GM19239 (cell line): ENCODE measurements at regions not wholly inside any gene's neighbourhood (a gene's known extent, or its start where the extent isn't known, plus 50 kb on each side); places are given as distances from the start of the nearest gene placed in this dataset.
"Not testable (repeated sequence)": the region's sequence is repeated elsewhere in the genome, so short reads cannot be mapped to it uniquely, and the experiment has no call there.

ENCODE experiments used
- DNase-seq: peaks from one replicate; pipeline ENCODE4 v3.0.0; 2011; ENCODE audit warnings: low spot score; ENCODE audit not compliant: insufficient read length
- FAIRE-seq: peaks from 2 replicates; lab custom pipeline; 2011; peaks lifted over from hg19 to GRCh38; lab: Jason Lieb, UNC

DNA sequence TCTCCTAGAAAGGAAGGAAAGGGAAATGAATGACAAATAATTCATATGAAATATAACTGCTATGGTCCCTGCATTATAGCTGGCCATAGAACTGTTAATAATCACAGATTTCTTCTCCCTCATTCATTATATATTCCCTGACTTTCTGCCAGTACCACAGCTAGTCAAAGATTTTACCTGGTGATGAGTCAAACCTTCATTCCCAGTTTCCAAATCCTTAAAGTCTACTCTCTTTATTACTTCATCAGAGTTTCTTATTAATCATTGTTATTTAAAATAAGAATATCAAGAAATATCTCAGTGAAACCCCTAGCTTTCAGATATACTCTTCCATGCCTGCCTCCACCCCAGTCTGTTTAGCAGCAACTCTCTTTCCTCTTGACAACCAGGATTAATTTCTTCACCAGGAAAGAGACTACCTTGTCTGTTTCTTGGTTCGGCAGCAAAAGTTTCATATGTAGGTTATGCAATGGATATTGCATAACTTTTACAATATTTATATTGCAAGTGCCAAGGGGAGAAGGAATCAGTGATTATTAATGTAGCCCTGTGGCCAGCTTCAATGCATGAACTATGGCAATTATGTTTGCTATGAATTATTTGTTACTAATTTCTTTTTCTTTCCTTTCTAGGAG is 533.8 kb downstream of the FBXO15 start:
- FAIRE-seq = no peak
- DNase-seq = no peak

DNA sequence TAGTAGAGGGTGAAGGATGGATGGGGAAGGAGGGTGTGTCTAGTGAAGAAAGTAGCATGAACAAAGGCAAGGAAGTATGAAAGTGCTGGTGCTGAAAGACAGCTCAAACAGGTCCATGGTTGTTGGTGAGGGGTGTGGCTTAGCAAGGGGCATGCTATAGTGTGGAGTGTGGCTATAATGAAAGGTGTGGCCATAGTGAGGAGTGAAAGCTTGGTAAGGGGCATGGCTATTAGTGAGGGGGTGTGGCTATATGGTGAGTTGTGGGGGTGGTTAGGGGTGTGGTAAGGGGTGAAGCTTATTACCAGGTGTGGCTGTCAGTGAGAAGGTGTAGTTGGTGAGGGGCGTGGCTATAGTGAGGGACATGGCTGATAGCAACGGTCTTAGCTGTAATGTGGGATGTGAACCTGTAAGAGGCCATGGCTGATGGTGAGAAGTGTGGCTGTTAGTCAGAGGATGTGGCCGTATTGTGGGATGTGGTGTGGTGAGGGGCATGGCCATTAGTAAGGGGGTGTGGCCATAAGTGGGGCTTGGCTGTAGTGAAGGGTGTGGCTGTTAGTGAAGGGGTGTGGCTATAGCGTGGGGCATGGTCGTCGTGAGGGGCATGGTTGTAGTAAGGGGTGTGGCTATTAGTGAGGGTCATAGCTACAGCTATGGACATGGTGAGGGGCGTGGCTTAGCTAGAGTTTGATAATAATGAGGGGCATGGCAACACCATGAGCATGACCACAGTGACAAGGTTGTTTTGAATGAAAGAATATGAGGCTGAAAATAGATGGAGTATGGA is 549.6 kb downstream of the FBXO15 start:
- FAIRE-seq (no peak), DNase-seq (no peak)

DNA sequence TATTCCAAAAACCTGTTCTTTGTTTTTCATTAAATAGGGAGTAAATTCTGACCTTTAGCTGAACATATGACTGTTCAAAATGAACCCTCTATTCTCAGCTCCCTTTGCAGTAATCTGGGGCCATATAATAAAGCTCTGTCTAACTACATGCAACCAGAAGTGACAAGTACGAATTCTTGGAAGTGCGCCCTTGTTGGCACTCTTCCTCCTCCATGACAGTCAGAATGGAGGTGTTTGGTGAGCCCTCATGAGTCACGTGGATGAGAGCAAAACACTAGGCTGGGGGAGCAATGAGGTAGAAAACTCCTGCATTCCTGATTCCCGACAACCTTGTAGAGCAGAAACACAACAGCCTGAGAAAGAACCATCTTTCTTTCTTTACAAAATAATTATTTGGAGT is 552.9 kb downstream of the FBXO15 start:
- DNase-seq (no peak), FAIRE-seq (no peak)

DNA sequence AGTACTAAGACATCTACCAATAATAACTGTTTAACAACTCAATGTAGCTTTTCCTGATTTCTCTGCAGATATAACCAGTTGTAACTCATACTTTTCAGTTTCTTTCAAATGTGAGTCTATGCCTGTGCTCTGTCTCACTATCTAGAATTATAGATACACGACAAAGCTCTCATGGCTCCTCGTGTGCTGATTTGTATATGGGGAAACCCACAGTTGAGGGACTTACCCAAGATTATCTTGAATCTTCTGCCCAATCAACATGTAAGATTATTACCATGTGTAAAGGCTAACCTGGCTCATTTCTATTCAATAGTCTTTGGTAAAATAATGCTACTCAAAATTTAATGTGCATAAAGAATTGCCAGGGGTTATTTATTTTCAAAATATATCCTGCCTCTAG is 554.4 kb downstream of the FBXO15 start:
- FAIRE-seq (no peak), DNase-seq (no peak)

DNA sequence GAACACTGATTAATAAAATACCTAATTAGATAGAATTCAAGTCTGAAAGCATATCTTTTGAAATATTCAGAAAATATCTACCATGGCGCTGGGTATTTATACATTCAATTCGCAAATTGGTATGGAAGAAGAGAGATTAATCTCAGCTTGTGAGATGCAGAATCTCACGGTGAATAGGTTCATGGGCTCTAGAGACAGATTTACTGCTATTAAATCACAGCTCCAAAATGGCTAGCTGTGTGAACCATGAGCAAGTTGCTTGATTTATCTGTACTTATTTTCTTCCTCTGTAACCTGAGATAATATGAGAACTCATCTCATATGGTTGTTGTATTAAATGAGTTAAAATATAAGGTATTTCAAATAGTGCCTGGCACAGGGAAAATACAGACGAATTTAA is 556.7 kb downstream of the FBXO15 start:
- FAIRE-seq (no peak), DNase-seq (no peak)

DNA sequence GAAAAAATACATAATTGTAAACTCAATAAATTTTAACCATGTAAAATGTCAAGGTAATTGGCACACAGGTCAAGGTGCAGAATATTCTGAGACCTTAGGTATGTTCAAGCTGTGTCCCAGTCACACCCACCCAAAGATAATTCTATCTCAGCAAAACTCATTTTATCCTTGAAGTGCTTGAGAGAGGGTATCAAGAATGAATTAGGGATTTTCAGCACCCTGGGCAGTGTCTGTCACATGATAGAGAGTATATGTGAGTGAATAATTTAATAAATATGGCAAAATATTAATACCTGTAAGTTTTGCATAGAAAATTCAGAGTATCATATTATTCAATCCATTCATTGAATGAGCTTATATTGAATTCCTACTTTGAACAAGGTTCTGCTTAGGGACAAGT is 567.9 kb downstream of the FBXO15 start:
- FAIRE-seq = no peak
- DNase-seq = no peak

DNA sequence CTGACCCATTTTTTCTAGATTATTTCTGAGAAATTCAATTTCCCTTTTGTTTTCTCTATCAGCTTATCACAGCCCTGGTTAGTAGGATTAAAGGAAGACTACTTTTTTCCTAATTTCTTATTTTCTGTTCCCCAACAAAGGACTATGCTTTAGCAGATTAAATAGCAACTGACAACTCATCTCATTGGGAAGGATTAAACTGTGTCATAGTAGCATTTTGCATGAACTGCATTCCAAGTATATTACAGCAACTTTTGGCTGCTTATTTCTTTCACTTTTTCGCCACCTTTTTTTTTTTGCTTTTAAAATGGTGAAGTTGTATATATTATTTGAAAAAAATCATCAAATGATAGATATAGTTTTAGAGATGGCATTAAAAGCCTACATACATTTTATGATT is 570.3 kb downstream of the FBXO15 start:
- DNase-seq (no peak), FAIRE-seq (no peak)

DNA sequence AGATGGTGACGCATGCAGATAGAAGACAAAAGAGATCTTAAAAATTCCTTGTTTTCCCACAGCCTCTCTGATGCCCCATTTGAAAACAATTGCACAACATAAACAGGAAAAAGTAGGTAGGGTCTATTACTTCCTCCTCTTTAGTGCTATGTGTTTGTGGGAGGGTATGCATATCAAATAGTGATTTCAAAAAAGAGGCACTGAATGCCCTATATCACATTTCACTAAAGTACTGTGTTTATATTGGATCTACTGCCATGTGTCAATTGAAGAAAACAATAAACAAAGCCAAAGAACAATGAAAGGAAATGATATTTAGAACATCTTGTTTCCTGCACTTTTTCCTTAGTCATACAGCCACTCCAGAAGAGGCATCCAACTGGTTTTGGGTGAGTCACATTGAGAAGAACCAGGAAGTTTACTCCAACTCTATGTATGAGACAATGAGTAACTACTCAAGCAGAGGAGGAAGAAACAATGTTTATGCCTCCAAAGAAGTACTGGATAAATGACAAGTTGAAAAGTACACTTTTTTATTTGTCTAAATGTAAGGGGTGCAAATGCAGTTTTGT is 583.6 kb downstream of the FBXO15 start:
- DNase-seq (no peak), FAIRE-seq (no peak)

DNA sequence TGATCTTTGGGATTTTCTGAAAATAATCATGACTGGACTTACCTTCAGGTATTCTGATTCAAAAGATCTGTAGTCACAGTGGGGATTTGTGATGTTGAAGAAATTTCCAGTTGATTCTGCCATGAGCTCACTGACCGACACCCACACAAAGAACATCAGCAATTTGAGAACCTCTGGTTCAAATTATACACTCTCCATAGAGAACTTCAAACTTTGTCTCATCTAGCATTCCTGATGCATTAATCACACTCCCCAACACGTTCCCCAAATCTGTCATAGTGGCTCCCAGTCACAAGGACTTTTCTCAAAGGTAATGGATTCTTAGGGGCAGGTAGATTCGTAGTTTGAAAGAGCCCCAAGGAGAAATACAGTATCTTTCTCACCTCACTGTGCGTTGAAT is 584.3 kb downstream of the FBXO15 start:
- FAIRE-seq = no peak
- no peak for DNase-seq

DNA sequence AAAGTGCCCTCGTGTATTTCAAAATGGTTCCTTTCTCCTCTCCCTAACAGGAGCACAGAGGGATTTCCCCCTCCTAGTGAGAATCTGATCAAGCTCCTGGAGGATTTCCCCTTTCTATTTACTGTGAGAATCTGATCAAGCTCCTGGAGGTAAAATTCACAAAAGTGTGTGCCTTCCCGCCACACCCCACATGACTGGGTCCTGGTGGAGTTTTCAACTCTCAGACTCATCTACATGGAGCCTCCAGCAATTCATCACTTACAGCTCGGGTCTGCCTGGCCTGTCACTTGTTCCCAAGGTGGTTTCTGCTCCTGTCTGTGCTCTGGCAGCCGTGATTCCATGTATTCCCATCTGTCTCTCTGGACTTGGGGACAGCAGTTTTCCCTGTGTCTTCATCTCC is 590.7 kb downstream of the FBXO15 start:
- FAIRE-seq (no peak), DNase-seq (no peak)

DNA sequence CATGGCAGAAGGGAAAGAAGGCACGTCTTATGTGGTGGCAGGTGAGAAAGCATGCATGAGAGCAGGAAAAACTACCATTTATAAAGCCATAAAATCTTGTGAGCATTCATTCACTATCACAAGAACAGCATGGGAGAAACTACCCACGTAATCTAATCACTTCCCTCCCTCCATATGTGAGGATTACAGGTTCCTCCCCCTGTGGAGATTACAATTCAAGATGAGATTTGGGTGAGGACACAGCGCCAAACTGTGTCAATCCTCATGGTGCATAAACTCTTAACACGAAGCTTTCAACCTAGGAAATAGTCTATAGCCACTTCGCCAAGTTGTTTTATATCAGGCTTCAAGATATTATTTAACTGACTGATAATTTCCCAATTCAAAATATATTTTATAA is 595.5 kb downstream of the FBXO15 start:
- DNase-seq (no peak), FAIRE-seq (no peak)

DNA sequence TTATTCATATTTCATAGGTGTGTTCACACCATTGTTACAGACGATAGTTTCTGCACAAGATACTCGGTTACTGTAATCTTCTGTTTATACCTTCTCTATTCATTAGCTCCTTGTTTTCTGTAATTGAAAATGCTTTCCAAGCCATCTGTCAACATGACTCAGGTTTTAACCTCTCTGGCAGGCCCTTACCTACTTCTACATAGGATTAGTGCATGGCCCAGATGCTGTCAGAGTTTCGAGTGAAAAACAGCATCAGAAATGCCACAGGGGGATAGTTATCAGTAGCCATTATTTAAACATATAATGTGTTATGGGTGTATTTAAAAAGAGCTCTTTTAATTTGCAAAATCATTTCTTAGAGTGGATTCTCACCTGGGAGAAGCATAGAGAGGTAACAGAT is 596.4 kb downstream of the FBXO15 start:
- no peak for DNase-seq
- no peak for FAIRE-seq

DNA sequence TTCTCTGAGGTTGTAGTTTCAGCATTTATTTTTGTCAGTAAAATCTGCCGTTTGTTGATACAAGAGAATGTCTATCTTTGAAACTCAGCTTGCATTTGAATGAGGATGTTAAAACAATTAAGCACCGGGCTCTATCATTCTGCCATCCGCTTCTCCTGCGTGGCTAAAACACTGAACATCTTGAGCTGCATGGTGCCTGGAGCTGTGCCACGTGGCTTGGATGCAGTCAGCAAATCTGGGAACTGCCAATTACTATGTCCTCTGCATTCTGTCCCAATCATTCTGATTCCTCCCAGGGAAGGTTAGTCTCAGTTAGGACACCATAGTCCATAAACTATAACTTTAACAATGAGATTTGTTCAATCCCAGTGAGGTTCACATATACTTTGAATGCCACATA is 598.4 kb downstream of the FBXO15 start:
- no peak for FAIRE-seq

DNA sequence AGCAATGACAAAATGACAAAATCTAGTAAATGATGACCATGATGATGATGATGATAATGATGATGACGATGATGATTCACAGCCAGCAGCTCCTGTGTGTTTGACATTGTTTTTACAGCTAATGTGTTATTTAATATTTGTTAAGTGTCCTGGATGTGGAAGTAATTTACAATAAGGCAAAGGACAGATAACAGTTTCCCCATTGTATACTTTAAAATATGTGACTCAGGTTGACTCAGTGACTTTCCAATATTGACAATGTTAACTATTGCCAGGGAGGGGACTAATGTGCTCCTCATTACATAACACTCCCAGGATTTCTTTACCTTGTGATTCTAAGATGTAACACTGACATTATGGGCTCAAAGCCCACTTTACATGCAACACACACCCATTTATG is 602.2 kb downstream of the FBXO15 start:
- FAIRE-seq (no peak), DNase-seq (no peak)

More for the DNA sequence above, 598.4 kb downstream of the FBXO15 start:
- DNase-seq = no peak

DNA sequence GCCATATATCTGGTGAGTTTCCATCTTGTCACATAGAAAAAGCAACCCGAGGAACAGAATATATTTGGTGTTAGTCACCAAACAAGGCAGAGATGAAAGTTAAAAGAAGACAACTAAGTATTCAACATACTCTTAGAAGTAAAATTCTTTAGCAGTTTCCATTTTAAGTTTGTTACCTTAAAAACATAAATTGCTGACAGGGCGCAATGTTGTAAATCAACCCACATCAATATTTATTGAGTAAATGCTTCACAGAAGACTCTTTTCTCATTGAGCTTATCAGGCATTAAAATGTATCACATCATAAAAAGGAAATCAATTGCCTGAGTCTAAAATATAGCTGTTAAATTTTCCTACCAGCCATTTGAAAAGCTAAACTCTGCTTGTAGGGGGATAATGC is 603.0 kb downstream of the FBXO15 start:
- no peak for FAIRE-seq
- no peak for DNase-seq

DNA sequence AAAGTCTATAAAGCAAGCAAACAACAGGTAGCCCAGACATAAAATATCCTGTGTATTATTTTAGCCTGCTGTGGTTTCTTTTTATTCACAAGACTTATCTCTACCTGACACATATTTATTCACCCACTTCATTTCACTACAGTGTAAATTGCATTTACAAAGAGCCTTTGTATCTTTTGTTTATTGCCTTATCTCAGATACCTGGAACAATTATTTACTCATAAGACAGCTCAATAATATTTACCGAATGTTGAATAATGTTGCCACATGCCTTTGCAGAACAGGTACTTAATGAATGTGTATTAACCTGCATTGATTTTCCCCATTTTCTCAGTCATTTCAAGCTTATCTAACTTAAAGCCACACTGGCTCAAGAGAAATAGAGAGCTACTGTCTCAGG is 603.6 kb downstream of the FBXO15 start:
- no peak for FAIRE-seq
- no peak for DNase-seq

DNA sequence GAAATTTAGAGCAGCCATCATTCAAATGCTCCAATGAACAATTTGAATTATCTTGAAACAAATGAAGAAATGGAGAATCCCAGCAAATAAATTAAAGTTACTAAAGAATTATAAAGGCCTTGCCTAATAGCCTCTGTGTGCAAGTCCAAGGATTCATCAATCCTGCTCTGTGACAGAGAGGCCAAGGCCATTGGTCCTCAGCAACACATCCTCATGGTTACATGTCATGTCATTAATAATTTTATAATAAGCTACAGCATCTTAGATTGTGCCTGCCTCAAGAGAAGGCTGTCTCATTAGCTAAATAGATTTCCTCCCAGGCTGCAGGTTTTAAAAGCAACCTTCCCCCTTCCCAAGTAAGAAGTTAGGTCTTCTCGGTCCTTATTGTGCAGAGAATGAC is 611.6 kb downstream of the FBXO15 start:
- DNase-seq (no peak), FAIRE-seq (no peak)

DNA sequence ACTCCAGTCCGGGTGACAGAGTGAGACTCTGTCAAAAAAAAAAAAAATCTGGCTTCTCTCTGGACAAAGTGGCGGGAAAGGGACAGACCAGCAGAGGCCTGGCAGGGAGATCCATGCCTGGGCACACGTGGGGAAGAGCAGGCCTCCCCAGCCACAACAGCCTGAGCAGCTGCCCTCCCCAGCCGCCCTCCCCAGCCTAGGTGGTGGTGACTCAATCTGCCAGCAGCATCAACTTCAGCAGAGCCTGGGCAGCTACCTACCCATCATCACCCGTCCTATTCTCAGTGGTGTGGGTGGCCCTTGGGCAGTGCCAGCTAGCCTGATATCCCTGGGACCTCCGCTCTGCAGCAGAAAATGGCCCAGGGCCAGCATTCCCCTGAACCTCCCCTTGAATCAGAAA is 612.4 kb downstream of the FBXO15 start:
- no peak for DNase-seq
- FAIRE-seq = no peak

DNA sequence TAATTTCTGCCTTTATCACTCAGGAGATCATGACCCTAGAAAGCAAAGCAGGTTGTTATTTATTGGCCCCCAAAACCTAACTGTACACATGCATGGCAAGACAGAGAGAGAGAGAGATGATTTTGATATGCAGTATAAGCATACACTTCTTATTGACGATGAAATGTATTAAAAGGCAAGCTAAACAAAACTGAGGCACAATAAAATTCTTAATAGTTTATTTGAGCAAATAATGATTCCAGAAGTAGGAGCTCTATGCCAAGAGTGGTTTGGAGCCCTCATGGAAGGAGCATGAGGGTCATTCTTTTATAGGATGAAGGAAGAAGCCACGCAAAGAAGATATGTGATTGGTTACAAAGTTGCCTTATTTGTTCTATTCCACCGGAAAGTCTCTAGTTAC is 616.0 kb downstream of the FBXO15 start:
- FAIRE-seq = no peak

DNA sequence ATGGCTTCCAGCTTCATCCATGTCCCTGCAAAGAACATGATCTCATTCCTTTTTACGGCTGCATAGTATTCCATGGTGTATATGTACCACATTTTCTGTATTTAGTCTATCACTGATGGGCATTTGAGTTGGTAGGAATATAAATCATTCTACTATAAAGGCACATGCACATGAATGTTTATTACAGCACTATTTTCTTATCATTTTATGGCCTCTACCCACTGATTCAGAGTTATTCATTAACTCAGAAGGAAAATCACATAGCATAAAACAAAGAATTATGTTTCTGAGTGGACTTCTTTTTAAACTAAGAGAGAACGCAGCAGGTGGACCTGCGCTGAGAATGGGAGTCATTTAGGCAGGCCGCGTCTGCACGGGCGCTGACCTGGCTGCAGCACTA is 619.6 kb downstream of the FBXO15 start:
- no peak for FAIRE-seq
- no peak for DNase-seq

More for the DNA sequence above, 616.0 kb downstream of the FBXO15 start:
- DNase-seq = no peak

DNA sequence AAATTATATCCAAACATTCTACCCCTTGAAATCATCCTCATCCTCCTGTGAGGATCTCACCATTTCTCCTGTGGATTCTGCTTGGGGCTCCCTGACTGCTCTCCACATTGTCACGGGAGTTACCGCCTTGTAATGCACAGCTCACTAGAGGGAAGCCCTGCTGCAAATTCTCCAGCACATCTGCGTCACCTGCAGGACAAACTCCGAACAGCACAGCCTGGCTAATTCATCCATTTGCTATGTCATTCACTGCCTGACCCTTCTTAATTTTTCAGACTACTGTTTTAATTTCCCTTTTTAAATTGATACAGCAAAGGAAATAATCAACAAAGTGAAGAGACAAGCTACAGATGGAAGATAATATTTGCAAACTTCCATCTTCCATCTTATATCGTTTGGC is 627.4 kb downstream of the FBXO15 start:
- DNase-seq = no peak
- FAIRE-seq = no peak

DNA sequence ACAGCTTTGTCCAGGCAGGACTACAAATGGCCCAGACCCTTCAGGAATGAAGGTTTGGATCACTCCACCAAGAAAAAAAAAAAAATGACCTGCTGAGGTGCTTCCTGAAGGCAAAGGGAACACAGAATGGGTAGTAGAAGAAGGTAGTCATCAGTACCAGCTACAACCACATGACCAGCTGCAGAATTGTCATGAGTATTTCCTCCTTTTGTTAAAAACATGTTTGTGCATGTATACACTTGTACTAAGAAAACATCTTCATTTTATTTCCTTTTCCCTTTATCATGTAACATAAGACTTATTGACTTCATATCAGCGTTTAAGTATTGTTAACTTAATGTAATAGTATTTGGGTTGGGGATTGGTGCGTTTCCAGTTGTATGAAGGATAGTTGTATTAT is 631.6 kb downstream of the FBXO15 start:
- not testable (repeated sequence) for DNase-seq, FAIRE-seq
